Endodermal cell (in vitro differentiated cells): ENCODE measurements at regions not wholly inside any gene's neighbourhood (a gene's known extent, or its start where the extent isn't known, plus 50 kb on each side); places are given as distances from the start of the nearest gene placed in this dataset.

ENCODE experiments used
- DNase-seq: peaks from one replicate; pipeline ENCODE4 v3.0.0-alpha.2; 2017
- H3K27ac ChIP-seq: 2 replicates; pipeline ENCODE4 v1.5.1; 2013; ENCODE audit warnings: mild to moderate bottlenecking, low read depth, low read length, moderate library complexity
- H3K27me3 ChIP-seq: 2 replicates; pipeline ENCODE4 v1.6.1; 2013; ENCODE audit warnings: mild to moderate bottlenecking, low read length, moderate library complexity; ENCODE audit not compliant: insufficient read depth, control insufficient read depth, poor library complexity, severe bottlenecking
- H3K36me3 ChIP-seq: 2 replicates; pipeline ENCODE4 v1.7.0; 2013; ENCODE audit warnings: mild to moderate bottlenecking, low read length, moderate library complexity; ENCODE audit not compliant: control insufficient read depth, insufficient read depth
- H3K4me1 ChIP-seq: one replicate; pipeline ENCODE4 v1.7.0; 2013; ENCODE audit warnings: low read length; ENCODE audit not compliant: control insufficient read depth, insufficient read depth
- H3K4me3 ChIP-seq: 2 replicates; pipeline ENCODE4 v1.5.1; 2013; ENCODE audit warnings: mild to moderate bottlenecking, low read length, moderate library complexity
- H3K9ac ChIP-seq: 2 replicates; pipeline ENCODE4 v1.6.1; 2013; ENCODE audit warnings: mild to moderate bottlenecking, low read length, moderate library complexity; ENCODE audit not compliant: poor library complexity, severe bottlenecking; ENCODE audit errors: extremely low read depth
- H3K9me3 ChIP-seq: 2 replicates; pipeline ENCODE4 v1.6.1; 2013; ENCODE audit warnings: mild to moderate bottlenecking, low read length, moderate library complexity; ENCODE audit not compliant: control insufficient read depth
- H3K27ac Mint-ChIP-seq: 2 replicates; pipeline ENCODE4 v1.8.0; 2020; ENCODE audit warnings: mixed read lengths
- H3K27me3 Mint-ChIP-seq: 2 replicates; pipeline ENCODE4 v1.8.0; 2021; ENCODE audit warnings: mild to moderate bottlenecking, mixed read lengths; ENCODE audit not compliant: insufficient read depth
- H3K36me3 Mint-ChIP-seq: 2 replicates; pipeline ENCODE4 v1.8.0; 2020; ENCODE audit warnings: low read depth, mixed read lengths
- H3K4me1 Mint-ChIP-seq: 2 replicates; pipeline ENCODE4 v1.8.0; 2020; ENCODE audit warnings: mixed read lengths
- H3K4me3 Mint-ChIP-seq: 2 replicates; pipeline ENCODE4 v1.8.0; 2020; ENCODE audit warnings: mild to moderate bottlenecking, moderate library complexity, mixed read lengths
- H3K9me3 Mint-ChIP-seq: 2 replicates; pipeline ENCODE4 v1.8.0; 2020; ENCODE audit warnings: mild to moderate bottlenecking, mixed read lengths
- WGBS, 2 experiments: methylation state at CpG; one replicate each; pipeline versions ENCODE4 v1.1.5 to v1.1.7; 2013; ENCODE audit warnings: missing lambda C conversion rate in 2 of 2, mixed read lengths in 1 of 2; ENCODE audit not compliant: insufficient coverage in 1 of 2, insufficient read length in 1 of 2; 5-methylcytosine and 5-hydroxymethylcytosine counted together
- TF ChIP-seq, protein P1 (sequence below): fragments of 200-600 bp; sonication (generic); conservative IDR thresholded peaks from 2 replicates; pipeline ENCODE4 v1.5.0; 2021; ENCODE audit warnings: antibody characterized with exemption, mild to moderate bottlenecking

DNA sequence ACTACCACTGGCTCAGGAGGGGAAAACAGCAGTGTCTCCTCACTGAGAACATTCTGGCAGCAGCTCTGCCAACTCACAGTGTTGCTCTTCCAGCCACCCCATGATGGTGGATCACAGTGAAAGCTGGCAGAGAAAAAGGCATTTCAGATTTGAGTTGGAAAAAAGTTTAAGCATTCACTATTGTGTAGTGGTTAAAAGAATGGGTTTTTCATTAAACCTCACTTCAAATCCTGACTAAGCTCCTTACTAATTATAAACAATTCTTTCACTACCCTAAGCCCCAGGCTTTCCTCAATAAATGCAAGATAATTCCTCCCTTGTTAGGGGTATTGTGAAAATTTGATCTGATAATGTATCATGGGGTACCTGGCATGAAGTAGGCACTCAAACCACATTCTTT, 518.1 kb downstream of the SNAPC1 start:
- DNase-seq: no peak
- Mint-ChIP-seq H3K36me3 (no peaks in the 10 kb centered on the region), H3K9me3 (peaks cover 1% of the 10 kb centered on the region), H3K4me1 (no peaks in the 10 kb centered on the region), H3K27me3 (no peaks in the 10 kb centered on the region), H3K27ac (no peak overlapping the region), H3K4me3 (no peak overlapping the region)
- H3K4me1 ChIP-seq: no peaks in the 10 kb centered on the region
- H3K36me3 ChIP-seq: no peaks in the 10 kb centered on the region
- H3K4me3 ChIP-seq: no peak overlapping the region
- no peak overlapping the region for H3K9ac ChIP-seq
- H3K27me3 ChIP-seq: no peaks in the 10 kb centered on the region
- TF ChIP-seq, protein P1, sequence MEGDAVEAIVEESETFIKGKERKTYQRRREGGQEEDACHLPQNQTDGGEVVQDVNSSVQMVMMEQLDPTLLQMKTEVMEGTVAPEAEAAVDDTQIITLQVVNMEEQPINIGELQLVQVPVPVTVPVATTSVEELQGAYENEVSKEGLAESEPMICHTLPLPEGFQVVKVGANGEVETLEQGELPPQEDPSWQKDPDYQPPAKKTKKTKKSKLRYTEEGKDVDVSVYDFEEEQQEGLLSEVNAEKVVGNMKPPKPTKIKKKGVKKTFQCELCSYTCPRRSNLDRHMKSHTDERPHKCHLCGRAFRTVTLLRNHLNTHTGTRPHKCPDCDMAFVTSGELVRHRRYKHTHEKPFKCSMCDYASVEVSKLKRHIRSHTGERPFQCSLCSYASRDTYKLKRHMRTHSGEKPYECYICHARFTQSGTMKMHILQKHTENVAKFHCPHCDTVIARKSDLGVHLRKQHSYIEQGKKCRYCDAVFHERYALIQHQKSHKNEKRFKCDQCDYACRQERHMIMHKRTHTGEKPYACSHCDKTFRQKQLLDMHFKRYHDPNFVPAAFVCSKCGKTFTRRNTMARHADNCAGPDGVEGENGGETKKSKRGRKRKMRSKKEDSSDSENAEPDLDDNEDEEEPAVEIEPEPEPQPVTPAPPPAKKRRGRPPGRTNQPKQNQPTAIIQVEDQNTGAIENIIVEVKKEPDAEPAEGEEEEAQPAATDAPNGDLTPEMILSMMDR: no peak
- no peaks in the 10 kb centered on the region for H3K9me3 ChIP-seq
- no peak overlapping the region for H3K27ac ChIP-seq

DNA sequence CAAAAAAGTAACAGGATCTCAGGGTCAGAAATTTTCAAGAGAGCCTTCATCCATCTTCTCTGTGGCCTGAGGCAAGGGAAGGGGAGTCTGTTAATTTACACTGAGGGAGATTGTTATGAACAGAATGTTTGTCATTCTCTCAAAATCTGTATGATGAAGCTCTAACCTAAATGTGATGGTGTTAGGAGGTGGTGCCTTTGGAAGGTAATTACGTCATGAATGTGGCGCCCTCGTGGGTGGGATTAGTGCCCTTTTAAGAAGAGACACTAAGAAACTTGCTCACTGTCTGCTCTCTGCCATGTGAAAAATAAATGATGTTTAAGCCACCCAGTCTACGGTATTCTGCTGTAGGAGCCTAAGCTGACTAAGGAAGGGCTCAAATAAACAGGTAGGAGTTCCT, 521.6 kb downstream of the SNAPC1 start:
- Mint-ChIP-seq H3K4me1 (no peaks in the 10 kb centered on the region), H3K9me3 (peaks cover 4% of the 10 kb centered on the region), H3K4me3 (no peak overlapping the region), H3K27me3 (no peaks in the 10 kb centered on the region), H3K27ac (no peak overlapping the region), H3K36me3 (no peaks in the 10 kb centered on the region)
- no peak overlapping the region for H3K27ac ChIP-seq
- no peaks in the 10 kb centered on the region for H3K9me3 ChIP-seq
- H3K27me3 ChIP-seq: no peaks in the 10 kb centered on the region
- DNase-seq: no peak
- TF ChIP-seq, protein P1: no peak
- H3K9ac ChIP-seq: no peak overlapping the region
- WGBS, 2 experiments: 89 to 93% methylated on average over 4 of the region's 4 CpGs
- no peaks in the 10 kb centered on the region for H3K36me3 ChIP-seq
- H3K4me3 ChIP-seq: no peak overlapping the region
- H3K4me1 ChIP-seq: no peaks in the 10 kb centered on the region

DNA sequence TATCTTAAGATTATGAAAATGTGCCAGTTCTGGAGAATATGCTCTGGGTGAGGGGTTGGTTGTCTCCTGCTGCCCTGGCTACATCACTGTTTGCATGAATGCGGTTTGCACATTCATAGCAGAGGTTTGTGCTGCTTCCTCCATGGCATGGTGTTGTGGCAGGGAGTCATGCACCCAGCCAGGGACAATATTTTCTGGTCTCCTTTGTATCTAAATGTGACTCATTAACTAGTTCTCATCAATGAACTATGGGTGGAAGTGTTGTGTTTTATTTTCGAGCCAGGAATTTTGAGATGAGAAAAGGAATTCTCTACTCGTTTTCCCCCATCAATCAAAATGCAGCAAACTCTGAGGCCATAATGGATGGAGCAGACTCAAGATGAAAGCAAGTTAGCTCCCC, 527.3 kb downstream of the SNAPC1 start:
- Histone ChIP-seq H3K4me3 (no peak overlapping the region), H3K4me1 (no peaks in the 10 kb centered on the region), H3K9ac (no peak overlapping the region), H3K9me3 (no peaks in the 10 kb centered on the region), H3K27ac (no peak overlapping the region), H3K27me3 (no peaks in the 10 kb centered on the region), H3K36me3 (no peaks in the 10 kb centered on the region)
- Mint-ChIP-seq H3K4me1 (no peaks in the 10 kb centered on the region), H3K4me3 (no peak overlapping the region), H3K27me3 (no peaks in the 10 kb centered on the region), H3K27ac (no peak overlapping the region), H3K36me3 (no peaks in the 10 kb centered on the region), H3K9me3 (peaks cover 7% of the 10 kb centered on the region)
- no peak for DNase-seq
- 71 to 94% methylated on average over 3 of the region's 3 CpGs for WGBS, 2 experiments
- TF ChIP-seq, protein P1: no peak
